ENCODE measurements at regions not wholly inside any gene's neighbourhood (a gene's known extent, or its start where the extent isn't known, plus 50 kb on each side); places are given as distances from the start of the nearest gene placed in this dataset.

- no peak overlapping the region for H3K4me3 ChIP-seq (ENCODE audit: low read length)
- TF ChIP-seq, protein P1, sequence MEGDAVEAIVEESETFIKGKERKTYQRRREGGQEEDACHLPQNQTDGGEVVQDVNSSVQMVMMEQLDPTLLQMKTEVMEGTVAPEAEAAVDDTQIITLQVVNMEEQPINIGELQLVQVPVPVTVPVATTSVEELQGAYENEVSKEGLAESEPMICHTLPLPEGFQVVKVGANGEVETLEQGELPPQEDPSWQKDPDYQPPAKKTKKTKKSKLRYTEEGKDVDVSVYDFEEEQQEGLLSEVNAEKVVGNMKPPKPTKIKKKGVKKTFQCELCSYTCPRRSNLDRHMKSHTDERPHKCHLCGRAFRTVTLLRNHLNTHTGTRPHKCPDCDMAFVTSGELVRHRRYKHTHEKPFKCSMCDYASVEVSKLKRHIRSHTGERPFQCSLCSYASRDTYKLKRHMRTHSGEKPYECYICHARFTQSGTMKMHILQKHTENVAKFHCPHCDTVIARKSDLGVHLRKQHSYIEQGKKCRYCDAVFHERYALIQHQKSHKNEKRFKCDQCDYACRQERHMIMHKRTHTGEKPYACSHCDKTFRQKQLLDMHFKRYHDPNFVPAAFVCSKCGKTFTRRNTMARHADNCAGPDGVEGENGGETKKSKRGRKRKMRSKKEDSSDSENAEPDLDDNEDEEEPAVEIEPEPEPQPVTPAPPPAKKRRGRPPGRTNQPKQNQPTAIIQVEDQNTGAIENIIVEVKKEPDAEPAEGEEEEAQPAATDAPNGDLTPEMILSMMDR (IDR thresholded peaks at IDR 0.05; ENCODE audit: insufficient read depth, low read depth, low read length, missing control alignments): no peak
- no peak for DNase-seq (ENCODE audit: low read depth)
Observed at GRCh38 chr14:27205036-27205435, 607.2 kb upstream of the NOVA1 start.

DNA sequence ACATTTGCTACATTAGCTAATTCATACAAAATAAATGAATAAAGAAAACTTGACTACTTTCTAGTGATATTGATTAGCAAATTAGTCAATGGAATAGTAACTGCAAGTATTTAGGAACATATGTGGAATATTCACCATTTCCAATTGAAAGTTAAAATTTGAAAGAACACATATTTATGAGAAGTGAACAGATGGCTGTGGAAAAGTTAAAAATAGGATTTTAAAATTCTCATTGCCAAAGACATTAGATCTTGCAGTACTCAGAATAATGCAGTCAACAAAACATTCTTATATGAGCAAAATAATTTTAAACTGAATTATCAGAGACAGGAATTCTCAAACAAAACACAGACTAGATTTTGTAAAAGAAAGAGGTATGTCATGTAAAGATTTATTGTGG lies 613.9 kb upstream of the NOVA1 start:
- DNase-seq (ENCODE audit: low read depth): no peak
- H3K4me3 ChIP-seq (ENCODE audit: low read length): no peak overlapping the region
- TF ChIP-seq, protein P1 (IDR thresholded peaks at IDR 0.05; ENCODE audit: insufficient read depth, low read depth, low read length, missing control alignments): no peak

- TF ChIP-seq, protein P1 (IDR thresholded peaks at IDR 0.05; ENCODE audit: insufficient read depth, low read depth, low read length, missing control alignments): no peak
- no peak for DNase-seq (ENCODE audit: low read depth)
- no peak overlapping the region for H3K4me3 ChIP-seq (ENCODE audit: low read length)
Observed at GRCh38 chr14:27222671-27223070, 624.8 kb upstream of the NOVA1 start.

GRCh38 chr14:27223906-27224305 lies 626.1 kb upstream of the NOVA1 start:
- no peak overlapping the region for H3K4me3 ChIP-seq (ENCODE audit: low read length)
- no peak for DNase-seq (ENCODE audit: low read depth)
- TF ChIP-seq, protein P1 (IDR thresholded peaks at IDR 0.05; ENCODE audit: insufficient read depth, low read depth, low read length, missing control alignments): no peak

DNA sequence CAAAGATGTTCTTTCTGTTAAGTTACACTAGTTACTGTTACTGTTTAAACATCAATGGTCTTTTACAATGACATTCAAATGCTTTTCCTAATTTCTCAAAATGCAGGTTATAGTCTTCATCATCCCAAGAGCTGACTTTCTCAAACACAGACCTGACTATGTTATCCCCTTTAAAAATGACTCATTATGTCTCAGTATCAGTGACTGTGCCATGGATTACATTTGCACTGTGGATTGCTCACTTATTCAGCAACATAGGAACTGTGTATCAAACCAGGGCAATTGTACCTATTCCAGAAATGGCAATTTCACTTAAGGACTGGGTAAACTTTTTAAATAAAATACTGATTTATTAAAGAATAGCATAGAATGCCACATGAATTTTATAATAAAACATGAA lies 630.2 kb upstream of the NOVA1 start:
- H3K4me3 ChIP-seq (ENCODE audit: low read length): no peak overlapping the region
- TF ChIP-seq, protein P1 (IDR thresholded peaks at IDR 0.05; ENCODE audit: insufficient read depth, low read depth, low read length, missing control alignments): no peak
- DNase-seq (ENCODE audit: low read depth): peak; percentile 26

GRCh38 chr14:27234331-27234730 lies 636.5 kb upstream of the NOVA1 start:
- DNase-seq (ENCODE audit: low read depth): no peak
- H3K4me3 ChIP-seq (ENCODE audit: low read length): no peak overlapping the region
- TF ChIP-seq, protein P1 (IDR thresholded peaks at IDR 0.05; ENCODE audit: insufficient read depth, low read depth, low read length, missing control alignments): no peak

DNA sequence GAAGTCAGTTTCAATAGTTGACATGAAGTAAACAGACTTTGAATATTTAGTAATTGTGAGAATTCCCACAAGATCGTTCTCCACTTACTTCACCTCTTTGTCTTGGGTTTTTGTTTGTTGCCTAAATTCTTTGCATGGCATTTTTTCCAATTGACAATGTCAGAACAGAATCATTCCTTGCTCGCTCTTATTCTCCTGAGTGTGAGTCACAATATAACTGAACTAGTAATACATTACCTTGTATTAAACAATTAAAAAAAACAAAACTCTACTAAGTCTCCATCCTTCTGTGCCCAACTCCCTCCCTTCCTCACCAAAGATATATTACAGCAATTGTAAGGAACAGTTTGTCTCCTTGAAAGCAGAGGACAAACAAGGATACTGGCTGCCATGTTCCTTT lies 638.8 kb upstream of the NOVA1 start:
- TF ChIP-seq, protein P1 (IDR thresholded peaks at IDR 0.05; ENCODE audit: insufficient read depth, low read depth, low read length, missing control alignments): no peak
- H3K4me3 ChIP-seq (ENCODE audit: low read length): no peak overlapping the region
- no peak for DNase-seq (ENCODE audit: low read depth)

All from epithelial cell of esophagus (primary cell).